ENCODE measurements at regions not wholly inside any gene's neighbourhood (a gene's known extent, or its start where the extent isn't known, plus 50 kb on each side); places are given as distances from the start of the nearest gene placed in this dataset.

DNA sequence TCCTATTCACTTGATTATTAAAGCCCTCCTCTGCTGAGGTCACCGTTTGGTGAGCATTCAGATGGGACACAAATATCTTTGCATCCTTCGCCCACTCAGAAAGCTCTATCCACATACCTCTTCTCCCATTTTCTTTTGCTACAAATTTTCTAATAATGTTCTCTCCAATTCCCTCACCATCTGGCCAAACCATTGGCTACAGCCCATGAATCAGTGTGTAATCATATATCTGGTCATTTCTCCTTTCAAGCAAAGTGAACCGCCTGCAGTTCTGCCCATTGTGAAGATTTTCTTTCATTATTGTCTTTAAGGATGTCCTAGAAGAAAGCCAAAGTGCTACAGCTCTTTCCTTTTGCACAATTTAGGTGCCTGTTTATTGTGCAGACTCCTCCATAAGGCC, 54.2 kb upstream of the DAPK1 start:
- H3K4me2 ChIP-seq (ENCODE audit: insufficient read depth, insufficient read length, low read length): no peak overlapping the region
- no peak overlapping the region for H2AK5ac ChIP-seq (ENCODE audit: insufficient read length, low read length)
- Mint-ChIP-seq H3K9me3 (no peaks in the 10 kb centered on the region), H3K4me3 (no peak overlapping the region), H3K27ac (no peak overlapping the region), H3K27me3 (ENCODE audit: low read depth) (peaks cover 1% of the 10 kb centered on the region; the same call in 1 of the 2 replicates), H3K36me3 (ENCODE audit: insufficient read depth in 1 of 3, low read depth in 3 of 3) (no peaks in the 10 kb centered on the region; a peak in 1 of 7 replicates), H3K4me1 (peaks cover 9 to 16% of the 10 kb centered on the region in 2 experiments)
- no CpG with 5 or more reads among the region's 3 CpGs for WGBS (ENCODE audit: extremely low coverage, insufficient read length, low lambda C conversion rate)
- TF ChIP-seq, protein P1, sequence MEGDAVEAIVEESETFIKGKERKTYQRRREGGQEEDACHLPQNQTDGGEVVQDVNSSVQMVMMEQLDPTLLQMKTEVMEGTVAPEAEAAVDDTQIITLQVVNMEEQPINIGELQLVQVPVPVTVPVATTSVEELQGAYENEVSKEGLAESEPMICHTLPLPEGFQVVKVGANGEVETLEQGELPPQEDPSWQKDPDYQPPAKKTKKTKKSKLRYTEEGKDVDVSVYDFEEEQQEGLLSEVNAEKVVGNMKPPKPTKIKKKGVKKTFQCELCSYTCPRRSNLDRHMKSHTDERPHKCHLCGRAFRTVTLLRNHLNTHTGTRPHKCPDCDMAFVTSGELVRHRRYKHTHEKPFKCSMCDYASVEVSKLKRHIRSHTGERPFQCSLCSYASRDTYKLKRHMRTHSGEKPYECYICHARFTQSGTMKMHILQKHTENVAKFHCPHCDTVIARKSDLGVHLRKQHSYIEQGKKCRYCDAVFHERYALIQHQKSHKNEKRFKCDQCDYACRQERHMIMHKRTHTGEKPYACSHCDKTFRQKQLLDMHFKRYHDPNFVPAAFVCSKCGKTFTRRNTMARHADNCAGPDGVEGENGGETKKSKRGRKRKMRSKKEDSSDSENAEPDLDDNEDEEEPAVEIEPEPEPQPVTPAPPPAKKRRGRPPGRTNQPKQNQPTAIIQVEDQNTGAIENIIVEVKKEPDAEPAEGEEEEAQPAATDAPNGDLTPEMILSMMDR (conservative IDR thresholded peaks at IDR 0.05): no peak
- no peak overlapping the region for H3K9ac ChIP-seq (ENCODE audit: extremely low read depth, insufficient read length, low read length)
- H3K23ac ChIP-seq (ENCODE audit: insufficient read length, low read depth, low read length): no peak overlapping the region
- no peak overlapping the region for H3K14ac ChIP-seq (ENCODE audit: insufficient read depth, low read length)
- H3K79me2 ChIP-seq (ENCODE audit: insufficient read depth, low read length): no peaks in the 10 kb centered on the region
- DNase-seq: no peak
- no peak overlapping the region for H4K5ac ChIP-seq (ENCODE audit: insufficient read length, low read depth, low read length)
- no peaks in the 10 kb centered on the region for H3K9me3 ChIP-seq (ENCODE audit: control insufficient read depth, low read depth, low read length)
- no peak overlapping the region for H3T11ph ChIP-seq (ENCODE audit: low read length)
- H2AFZ ChIP-seq (ENCODE audit: low read length): no peak overlapping the region
- no peak overlapping the region for H2BK20ac ChIP-seq (ENCODE audit: low read depth, low read length, poor library complexity, severe bottlenecking)
- no peak overlapping the region for H3K4ac ChIP-seq (ENCODE audit: low read depth, low read length)
- no peak overlapping the region for H3K56ac ChIP-seq (ENCODE audit: insufficient read length, low read depth, low read length)
- no peaks in the 10 kb centered on the region for H3K79me1 ChIP-seq (ENCODE audit: insufficient read depth, low read depth, low read length, poor library complexity, severe bottlenecking)
- H2BK5ac ChIP-seq (ENCODE audit: insufficient read length, low read length): no peak overlapping the region
- no peaks in the 10 kb centered on the region for H4K20me1 ChIP-seq (ENCODE audit: control insufficient read depth, insufficient read depth, insufficient read length)
- H4K8ac ChIP-seq (replicated peaks; ENCODE audit: insufficient read length, low read depth, low read length): no peak overlapping the region
- H2BK12ac ChIP-seq (ENCODE audit: insufficient read length, low read depth, low read length): no peak overlapping the region
- H3K27ac ChIP-seq (ENCODE audit: insufficient read length, low read depth, low read length): no peak overlapping the region
- no peak overlapping the region for H2BK15ac ChIP-seq (ENCODE audit: low read depth, low read length)
- H2BK120ac ChIP-seq (ENCODE audit: low read depth, low read length, poor library complexity, severe bottlenecking): no peak overlapping the region
- no peaks in the 10 kb centered on the region for H3K27me3 ChIP-seq (ENCODE audit: insufficient read depth, low read length)
- 0 out of 2 replicates have a peak, but pooled peaks cover 4% of the 10 kb centered on the region for H3K4me1 ChIP-seq (ENCODE audit: insufficient read depth, low read length)
- no peak overlapping the region for H3K18ac ChIP-seq (ENCODE audit: insufficient read length, low read depth, low read length)
- no peak overlapping the region for H4K91ac ChIP-seq (ENCODE audit: insufficient read length, low read depth, low read length)
- H3K23me2 ChIP-seq (ENCODE audit: insufficient read length, low read depth, low read length, poor library complexity, severe bottlenecking): no peaks in the 10 kb centered on the region
